CD4-positive, alpha-beta T cell treated with Interleukin-12 subunit alpha and Interleukin-12 subunit beta, for 1 hour (primary cell): ENCODE measurements at regions not wholly inside any gene's neighbourhood (a gene's known extent, or its start where the extent isn't known, plus 50 kb on each side); places are given as distances from the start of the nearest gene placed in this dataset.
"Not testable (repeated sequence)": the region's sequence is repeated elsewhere in the genome, so short reads cannot be mapped to it uniquely, and the experiment has no call there.

Source experiments
- DNase-seq: peaks from one replicate; pipeline ENCODE4 v3.0.0-alpha.2; 2020

- DNase-seq = no peak
These were observed 493.6 kb downstream of the NYAP2 start for GRCh38 chr2:225893151-225893550.

GRCh38 chr2:225891771-225892170 is 492.3 kb downstream of the NYAP2 start:
- DNase-seq = no peak

GRCh38 chr2:225891013-225891412 is 491.5 kb downstream of the NYAP2 start:
- no peak for DNase-seq

- DNase-seq = peak; percentile 24
These were observed 489.9 kb downstream of the NYAP2 start for GRCh38 chr2:225889452-225889851.

GRCh38 chr2:225867071-225867470 is 467.6 kb downstream of the NYAP2 start:
- DNase-seq = no peak

DNA sequence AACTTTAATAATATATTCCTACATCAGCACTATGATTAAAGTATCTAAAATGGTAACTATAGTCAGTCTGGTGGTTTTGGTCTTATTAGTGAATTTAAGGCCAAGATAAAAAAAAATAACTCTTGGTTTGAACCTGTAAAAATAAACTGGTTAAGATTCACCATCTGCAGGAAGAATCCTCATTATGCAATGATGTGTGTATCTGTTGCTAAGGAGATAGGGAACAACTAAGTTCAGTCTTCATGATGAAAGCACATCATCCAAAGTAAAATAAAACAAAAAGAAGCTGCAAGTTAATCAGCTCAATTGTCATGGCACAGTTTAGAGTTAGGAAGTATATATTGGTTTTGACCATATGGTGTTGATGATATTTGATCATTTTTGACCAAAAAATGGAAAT is 466.0 kb downstream of the NYAP2 start:
- DNase-seq = no peak

DNA sequence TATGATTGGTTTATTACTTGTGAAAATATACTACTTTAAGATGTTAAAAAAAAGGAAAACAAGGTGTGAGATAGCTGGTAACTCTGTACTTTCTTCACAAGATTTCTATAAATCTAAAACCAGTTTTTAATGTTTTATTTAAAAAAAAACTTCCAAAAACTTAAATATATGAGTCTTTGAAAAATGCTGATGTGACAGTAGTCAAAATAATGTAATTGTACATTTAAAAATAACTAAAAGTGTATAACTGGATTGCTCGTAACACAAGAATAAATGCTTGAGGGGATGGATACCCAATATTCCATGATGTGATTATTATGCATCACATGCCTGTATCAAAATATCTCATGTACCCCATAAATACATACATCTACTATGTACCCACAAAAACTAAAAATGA is 464.9 kb downstream of the NYAP2 start:
- DNase-seq = no peak

DNA sequence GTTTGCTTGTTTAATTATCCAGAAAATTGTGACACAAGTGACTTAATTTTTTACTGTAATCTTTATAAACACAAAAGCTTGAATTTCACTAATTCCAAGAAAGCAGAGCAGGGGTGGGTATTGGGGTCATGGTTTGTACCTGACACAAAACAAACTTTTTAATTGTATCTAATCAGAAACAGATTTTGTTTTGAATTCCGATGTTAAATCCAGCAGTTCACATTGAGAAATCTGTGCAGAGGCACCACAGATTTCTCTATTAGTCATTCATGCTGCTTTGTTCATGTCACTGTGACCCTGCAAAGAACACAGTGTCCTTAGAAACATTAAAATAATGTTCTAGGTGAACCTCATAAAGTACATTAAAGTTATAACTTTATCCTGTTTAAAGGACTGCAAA is 443.4 kb downstream of the NYAP2 start:
- DNase-seq = no peak

GRCh38 chr2:225841314-225841713 is 441.8 kb downstream of the NYAP2 start:
- DNase-seq = no peak

DNA sequence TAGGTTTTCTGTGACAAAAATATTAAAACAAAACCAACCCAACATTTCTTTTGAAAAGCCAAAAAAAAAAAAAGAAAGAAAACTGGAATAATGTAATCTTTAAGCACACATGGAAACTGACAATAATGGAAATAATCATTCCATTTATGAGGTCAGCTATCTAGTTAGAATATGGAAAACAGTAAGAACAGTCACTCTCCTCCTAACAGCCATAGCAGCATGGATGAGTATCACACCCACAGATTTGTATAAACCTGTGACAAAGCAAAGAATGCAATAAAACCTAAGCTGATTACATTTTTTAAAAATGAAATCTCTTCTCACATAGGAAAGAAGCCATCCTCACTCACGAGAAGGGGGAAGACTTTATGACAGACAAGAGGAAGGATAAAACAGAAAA is 437.8 kb downstream of the NYAP2 start:
- no peak for DNase-seq

GRCh38 chr2:225824748-225825449 is 425.4 kb downstream of the NYAP2 start:
- no peak for DNase-seq

- DNase-seq = no peak
These were observed 421.8 kb downstream of the NYAP2 start for GRCh38 chr2:225821351-225821750.

- no peak for DNase-seq
These were observed 421.3 kb downstream of the NYAP2 start for GRCh38 chr2:225820826-225821225.

GRCh38 chr2:225814554-225814953 is 415.0 kb downstream of the NYAP2 start:
- no peak for DNase-seq

DNA sequence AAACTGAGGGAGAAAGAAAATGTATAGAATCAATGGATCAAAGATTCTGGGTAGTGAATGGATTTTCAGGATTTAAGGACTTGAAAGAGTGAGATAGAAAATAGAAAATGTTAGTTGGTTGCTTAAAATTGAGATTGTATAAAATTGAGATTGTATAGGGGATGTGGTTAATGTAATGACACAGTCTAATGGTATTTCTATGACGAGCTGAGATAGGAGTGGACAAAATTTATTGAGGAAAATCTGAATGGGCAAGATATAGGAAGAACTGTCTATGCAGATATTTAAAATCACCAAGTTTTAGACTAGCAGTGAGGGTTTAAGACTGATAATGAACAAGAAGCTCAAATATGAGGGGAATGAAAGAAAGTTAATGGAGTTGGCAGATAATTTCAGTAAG is 406.6 kb downstream of the NYAP2 start:
- DNase-seq = no peak

- DNase-seq = not testable (repeated sequence)
These were observed 402.6 kb downstream of the NYAP2 start for GRCh38 chr2:225802076-225802475.

- no peak for DNase-seq
These were observed 397.9 kb downstream of the NYAP2 start for GRCh38 chr2:225797394-225797793.

DNA sequence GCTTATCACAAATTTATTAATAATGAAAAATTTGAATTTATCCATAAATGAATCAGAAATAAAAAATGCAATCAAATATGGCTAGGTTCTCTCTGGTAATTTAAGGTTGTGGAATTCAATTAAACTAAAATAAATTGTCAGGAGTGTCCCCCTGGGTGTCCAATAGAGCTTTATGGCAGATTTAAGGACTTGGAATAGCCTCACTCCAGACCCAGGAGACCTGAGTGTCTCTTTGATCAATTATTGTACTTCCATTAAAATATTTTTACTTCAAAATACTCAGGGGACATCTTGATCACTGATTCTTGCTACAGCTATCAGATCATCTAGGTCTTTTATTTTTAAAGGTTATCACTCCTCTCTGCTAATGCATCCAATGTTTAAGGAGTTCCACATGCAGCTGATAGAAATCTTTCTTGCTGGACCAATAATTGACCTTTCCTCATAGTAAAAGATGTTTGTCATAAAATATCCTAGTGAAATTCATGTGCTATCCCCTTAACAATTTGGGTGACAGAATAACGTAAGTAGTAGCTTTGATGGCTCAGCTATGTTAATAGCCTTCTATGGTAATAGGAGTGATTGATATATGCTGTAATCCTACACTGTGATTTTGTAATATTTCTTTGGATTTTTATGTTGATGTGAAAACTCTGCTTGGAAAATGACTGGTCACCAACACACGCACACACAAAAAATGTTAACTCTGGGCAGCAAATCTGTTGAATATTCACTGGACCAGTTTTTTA is 395.3 kb downstream of the NYAP2 start:
- no peak for DNase-seq

DNA sequence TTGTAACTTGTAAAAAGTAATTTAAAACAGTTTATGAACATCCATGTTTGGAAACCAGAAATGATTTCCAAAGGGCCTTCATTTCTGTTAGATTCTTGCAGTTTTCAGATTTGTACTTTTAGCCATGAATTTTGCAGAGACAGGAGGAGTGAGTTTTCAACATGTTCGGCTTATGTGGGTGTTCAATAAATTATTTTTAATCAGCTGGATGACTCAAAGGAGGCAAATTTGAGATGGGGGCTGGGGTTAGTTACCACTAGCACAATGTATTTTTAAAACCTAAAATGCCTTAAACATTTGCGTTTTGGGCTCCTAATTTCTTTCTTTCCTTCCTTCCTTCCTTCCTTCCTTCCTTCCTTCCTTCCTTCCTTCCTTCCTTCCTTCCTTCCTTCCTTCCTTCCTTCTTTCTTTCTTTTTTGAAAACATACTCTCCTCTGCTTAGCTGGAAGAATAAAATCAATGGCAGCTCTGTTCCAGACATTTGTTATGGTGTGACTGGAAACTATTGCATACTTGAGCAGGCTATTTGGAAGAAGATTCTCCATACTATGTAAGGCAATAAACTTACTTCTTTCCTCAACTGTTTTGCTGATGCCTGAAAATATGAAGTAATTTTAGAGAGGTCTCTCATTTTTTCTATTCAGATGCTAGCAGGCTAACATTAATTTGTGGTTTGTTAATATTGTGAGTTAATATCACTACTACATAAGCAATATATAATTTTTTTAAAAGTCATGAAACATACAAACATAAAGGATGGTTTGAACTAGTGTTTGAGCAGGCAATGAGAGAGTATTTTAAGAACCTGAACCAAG is 394.4 kb downstream of the NYAP2 start:
- DNase-seq = no peak

- DNase-seq = no peak
These were observed 389.1 kb downstream of the NYAP2 start for GRCh38 chr2:225788571-225789094.

- DNase-seq = no peak
These were observed 388.0 kb downstream of the NYAP2 start for GRCh38 chr2:225787497-225787896.

- no peak for DNase-seq
These were observed 382.5 kb downstream of the NYAP2 start for GRCh38 chr2:225781991-225782390.

DNA sequence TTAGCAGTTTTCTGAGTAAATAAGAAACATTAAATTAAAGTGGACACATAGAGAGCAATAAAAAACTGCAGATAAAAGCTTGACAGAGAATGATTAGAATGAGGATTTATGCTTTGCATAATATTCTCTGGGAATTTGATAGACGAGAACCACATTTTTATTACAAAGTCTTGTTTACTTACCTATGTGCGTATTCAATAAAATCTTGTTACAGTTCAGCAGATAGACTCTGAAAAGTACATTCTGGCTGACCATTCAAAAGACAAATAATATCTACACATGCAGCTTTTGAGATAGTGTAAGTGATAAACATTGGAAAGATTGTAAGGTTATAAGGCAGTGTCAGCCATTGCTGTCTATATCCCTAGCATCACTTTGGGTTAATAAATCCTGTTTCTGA is 381.6 kb downstream of the NYAP2 start:
- DNase-seq = no peak

DNA sequence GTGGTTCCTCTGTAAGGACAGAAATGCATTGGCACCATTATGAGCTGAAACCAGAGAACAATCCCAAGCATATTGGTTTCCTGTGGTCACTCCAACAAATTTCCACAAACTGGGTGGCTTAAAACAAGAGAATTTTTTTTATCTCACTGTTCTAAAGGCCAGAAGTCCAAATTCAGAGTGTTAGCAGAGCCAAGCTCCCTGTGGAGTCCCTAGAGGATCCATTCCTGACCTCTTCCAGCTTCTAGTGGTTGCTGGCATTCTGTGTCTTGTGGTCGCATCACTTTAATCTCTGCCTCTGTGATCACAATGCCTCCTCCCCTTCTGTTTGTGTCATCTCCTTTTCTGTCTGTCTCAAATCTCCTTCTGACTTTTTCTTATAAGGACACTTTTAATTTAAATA is 380.3 kb downstream of the NYAP2 start:
- no peak for DNase-seq
